Breast epithelium (tissue), 4 donors: ENCODE measurements at regions not wholly inside any gene's neighbourhood (a gene's known extent, or its start where the extent isn't known, plus 50 kb on each side); places are given as distances from the start of the nearest gene placed in this dataset.

Experiments used
- DNase-seq, 2 donors: peaks; one replicate each; pipeline ENCODE4 v3.0.0-alpha.2; 2019; ENCODE audit warnings: low spot score in 2 of 2
- H3K27ac ChIP-seq, 2 donors: fragments of 200-600 bp; sonication (generic) in 1 of 2; one replicate each; pipeline ENCODE4 v1.5.1; 2016 to 2019; ENCODE audit warnings: mild to moderate bottlenecking in 1 of 2
- H3K27me3 ChIP-seq, 2 donors: fragments of 200-600 bp; sonication (generic) in 1 of 2; one replicate each; pipeline versions ENCODE4 v1.5.1 to v1.6.0; 2017 to 2019; ENCODE audit warnings: control low read depth in 1 of 2, mild to moderate bottlenecking in 1 of 2
- H3K36me3 ChIP-seq: fragments of 200-600 bp; one replicate; pipeline ENCODE4 v1.5.1; 2019
- H3K4me1 ChIP-seq, 2 donors: fragments of 200-600 bp; sonication (generic); one replicate each; pipeline ENCODE4 v1.5.1; 2016 to 2019; ENCODE audit warnings: control low read depth in 1 of 2
- H3K4me3 ChIP-seq, 3 donors: fragments of 200-600 bp; sonication (generic); 1 replicate in 2 of 3; 2 replicates in 1 of 3; pipeline ENCODE4 v1.5.1; 2016 to 2019; ENCODE audit warnings: mild to moderate bottlenecking in 3 of 3, moderate library complexity in 2 of 3
- H3K9me3 ChIP-seq, 2 donors: fragments of 200-600 bp; sonication (generic) in 1 of 2; one replicate each; pipeline ENCODE4 v1.5.1; 2016 to 2019; ENCODE audit warnings: control low read depth in 1 of 2
- POLR2A ChIP-seq: fragments of 450-650 bp; IDR thresholded peaks from one replicate; pipeline ENCODE4 v1.6.1; 2016; ENCODE audit warnings: antibody characterized with exemption, mild to moderate bottlenecking, moderate library complexity
- POLR2AphosphoS5 ChIP-seq, 3 donors: sonication (generic); formaldehyde crosslinking; IDR thresholded peaks; one replicate each; pipeline ENCODE4 v1.6.1; 2017; ENCODE audit warnings: antibody characterized with exemption in 3 of 3
- intact Hi-C: fragments of 100-400 bp; cut with DNase I; formaldehyde crosslinking; loops from one replicate; pipeline ENCODE4 v1.15.1; 2023; ENCODE audit warnings: low total_unique reads
- TF ChIP-seq, protein P1 (sequence below), 3 donors: fragments of 450-650 bp; IDR thresholded peaks; one replicate each; pipeline ENCODE4 v1.5.1; 2016 to 2017; ENCODE audit warnings: antibody characterized with exemption in 3 of 3, mild to moderate bottlenecking in 3 of 3, moderate library complexity in 3 of 3

DNA sequence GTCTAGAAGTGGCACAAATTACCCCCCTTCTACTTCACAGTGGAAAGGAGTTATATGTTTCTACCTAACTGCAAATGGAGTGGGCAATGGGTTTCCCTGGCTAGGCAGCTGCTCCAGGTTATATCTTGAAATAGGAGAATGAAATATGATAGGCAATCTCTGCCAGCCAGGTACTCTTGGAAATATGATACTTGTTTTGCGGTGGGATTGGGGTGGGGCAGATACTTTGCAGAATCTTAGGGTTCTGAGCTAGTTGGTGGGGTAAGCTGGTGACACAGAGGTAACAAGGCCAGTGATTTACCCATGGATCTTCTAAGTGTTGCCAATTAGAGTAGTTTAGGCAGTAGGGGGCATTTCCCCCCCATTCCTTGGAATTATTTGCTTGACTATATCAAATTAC, 140.1 kb downstream of the ATP23 start:
- H3K27ac ChIP-seq = no peak overlapping the region
- DNase-seq = no peak
- intact Hi-C loops = no loop called here

DNA sequence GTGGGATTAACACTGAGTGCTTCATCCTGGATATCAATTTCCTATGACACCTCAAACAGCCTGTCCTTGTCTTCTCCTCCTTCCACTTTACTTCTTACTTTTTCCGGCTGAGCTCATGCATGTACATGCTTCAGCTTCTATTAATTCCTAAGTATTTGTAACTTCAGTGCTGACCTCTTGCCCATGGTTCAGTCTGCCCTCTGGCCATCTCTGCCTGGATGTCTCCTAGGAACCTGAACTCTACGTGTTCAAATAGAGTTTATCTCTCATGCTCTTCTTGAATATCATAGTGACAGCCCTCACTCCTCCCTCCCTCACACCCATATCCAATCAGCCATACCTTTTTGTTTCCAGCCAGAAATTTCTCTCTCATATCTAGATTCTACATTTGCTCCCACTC, 141.6 kb downstream of the ATP23 start:
- TF ChIP-seq, protein P1, sequence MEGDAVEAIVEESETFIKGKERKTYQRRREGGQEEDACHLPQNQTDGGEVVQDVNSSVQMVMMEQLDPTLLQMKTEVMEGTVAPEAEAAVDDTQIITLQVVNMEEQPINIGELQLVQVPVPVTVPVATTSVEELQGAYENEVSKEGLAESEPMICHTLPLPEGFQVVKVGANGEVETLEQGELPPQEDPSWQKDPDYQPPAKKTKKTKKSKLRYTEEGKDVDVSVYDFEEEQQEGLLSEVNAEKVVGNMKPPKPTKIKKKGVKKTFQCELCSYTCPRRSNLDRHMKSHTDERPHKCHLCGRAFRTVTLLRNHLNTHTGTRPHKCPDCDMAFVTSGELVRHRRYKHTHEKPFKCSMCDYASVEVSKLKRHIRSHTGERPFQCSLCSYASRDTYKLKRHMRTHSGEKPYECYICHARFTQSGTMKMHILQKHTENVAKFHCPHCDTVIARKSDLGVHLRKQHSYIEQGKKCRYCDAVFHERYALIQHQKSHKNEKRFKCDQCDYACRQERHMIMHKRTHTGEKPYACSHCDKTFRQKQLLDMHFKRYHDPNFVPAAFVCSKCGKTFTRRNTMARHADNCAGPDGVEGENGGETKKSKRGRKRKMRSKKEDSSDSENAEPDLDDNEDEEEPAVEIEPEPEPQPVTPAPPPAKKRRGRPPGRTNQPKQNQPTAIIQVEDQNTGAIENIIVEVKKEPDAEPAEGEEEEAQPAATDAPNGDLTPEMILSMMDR (IDR thresholded peaks at IDR 0.05) = no peak
- no peak for TF ChIP-seq POLR2A
- no peak for TF ChIP-seq POLR2AphosphoS5 (IDR thresholded peaks at IDR 0.05)
- DNase-seq = no peak

More for the DNA sequence above, 140.1 kb downstream of the ATP23 start:
- Histone ChIP-seq H3K36me3 (no peaks in the 10 kb centered on the region), H3K27me3 (no peaks in the 10 kb centered on the region), H3K4me3 (no peak overlapping the region), H3K4me1 (no peaks in the 10 kb centered on the region), H3K9me3 (no peaks in the 10 kb centered on the region)
- TF ChIP-seq, protein P1 (IDR thresholded peaks at IDR 0.05) = no peak
- TF ChIP-seq POLR2A = no peak
- TF ChIP-seq POLR2AphosphoS5 (IDR thresholded peaks at IDR 0.05) = no peak

GRCh38 chr12:58086006-58086405, 144.6 kb downstream of the ATP23 start:
- Histone ChIP-seq H3K36me3 (no peaks in the 10 kb centered on the region), H3K4me1 (no peaks in the 10 kb centered on the region), H3K27ac (no peak overlapping the region), H3K9me3 (no peaks in the 10 kb centered on the region), H3K27me3 (no peaks in the 10 kb centered on the region), H3K4me3 (no peak overlapping the region)
- intact Hi-C loops = no loop called here
- TF ChIP-seq POLR2AphosphoS5 (IDR thresholded peaks at IDR 0.05) = no peak
- no peak for TF ChIP-seq POLR2A
- DNase-seq = no peak

More for the DNA sequence above, 141.6 kb downstream of the ATP23 start:
- H3K27ac ChIP-seq = no peak overlapping the region
- H3K9me3 ChIP-seq = no peaks in the 10 kb centered on the region
- H3K4me3 ChIP-seq = no peak overlapping the region
- intact Hi-C loops = no loop called here
- H3K27me3 ChIP-seq = no peaks in the 10 kb centered on the region
- no peaks in the 10 kb centered on the region for H3K36me3 ChIP-seq
- no peaks in the 10 kb centered on the region for H3K4me1 ChIP-seq

- Histone ChIP-seq H3K27ac (no peak overlapping the region), H3K36me3 (no peaks in the 10 kb centered on the region), H3K4me3 (no peak overlapping the region), H3K27me3 (no peaks in the 10 kb centered on the region), H3K4me1 (no peaks in the 10 kb centered on the region), H3K9me3 (no peaks in the 10 kb centered on the region)
- intact Hi-C loops = no loop called here
- no peak for DNase-seq
- TF ChIP-seq POLR2AphosphoS5 (IDR thresholded peaks at IDR 0.05) (no peak), POLR2A (no peak)
- TF ChIP-seq, protein P1 (IDR thresholded peaks at IDR 0.05) = no peak
These were observed 145.6 kb downstream of the ATP23 start for GRCh38 chr12:58086930-58087329.

- H3K4me1 ChIP-seq = no peaks in the 10 kb centered on the region
- H3K27me3 ChIP-seq = no peaks in the 10 kb centered on the region
- no peak overlapping the region for H3K27ac ChIP-seq
- H3K4me3 ChIP-seq = no peak overlapping the region
- no peaks in the 10 kb centered on the region for H3K9me3 ChIP-seq
- intact Hi-C loops = no loop called here
- TF ChIP-seq, protein P1 (IDR thresholded peaks at IDR 0.05) = no peak
- no peak for TF ChIP-seq POLR2AphosphoS5 (IDR thresholded peaks at IDR 0.05)
- no peak for TF ChIP-seq POLR2A
- H3K36me3 ChIP-seq = no peaks in the 10 kb centered on the region
- DNase-seq = no peak
These were observed 146.2 kb downstream of the ATP23 start for GRCh38 chr12:58087423-58088127.
